Hepatocyte (in vitro differentiated cells): ENCODE measurements at regions not wholly inside any gene's neighbourhood (a gene's known extent, or its start where the extent isn't known, plus 50 kb on each side); places are given as distances from the start of the nearest gene placed in this dataset.

ENCODE experiments used
- DNase-seq: peaks from one replicate; pipeline ENCODE4 v3.0.0-alpha.2; 2016; ENCODE audit warnings: low spot score
- H2AFZ ChIP-seq: fragments of 200-600 bp; sonication (generic); 2 replicates; pipeline ENCODE4 v1.6.0; 2016; ENCODE audit warnings: antibody characterized with exemption, mild to moderate bottlenecking
- H3K27ac ChIP-seq: fragments of 200-600 bp; sonication (generic); 2 replicates; pipeline ENCODE4 v1.5.1; 2016; ENCODE audit warnings: mild to moderate bottlenecking
- H3K27me3 ChIP-seq: fragments of 200-600 bp; sonication (generic); 2 replicates; pipeline ENCODE4 v1.6.1; 2016
- H3K36me3 ChIP-seq: fragments of 200-600 bp; sonication (generic); replicated peaks from 2 replicates; pipeline ENCODE4 v1.5.1; 2016; ENCODE audit warnings: low read depth; ENCODE audit not compliant: insufficient read depth
- H3K4me1 ChIP-seq: fragments of 200-600 bp; sonication (generic); 2 replicates; pipeline ENCODE4 v1.5.1; 2016; ENCODE audit warnings: mild to moderate bottlenecking, moderate library complexity; ENCODE audit not compliant: insufficient read depth
- H3K4me2 ChIP-seq: fragments of 200-600 bp; sonication (generic); 2 replicates; pipeline ENCODE4 v1.6.0; 2016
- H3K4me3 ChIP-seq: fragments of 200-600 bp; sonication (generic); 2 replicates; pipeline ENCODE4 v1.5.1; 2016; ENCODE audit warnings: mild to moderate bottlenecking
- H3K79me2 ChIP-seq: fragments of 200-600 bp; sonication (generic); 2 replicates; pipeline ENCODE4 v1.6.0; 2017; ENCODE audit warnings: mild to moderate bottlenecking
- H3K9me2 ChIP-seq: fragments of 200-600 bp; sonication (generic); replicated peaks from 2 replicates; pipeline ENCODE4 v1.6.0; 2017; ENCODE audit warnings: mild to moderate bottlenecking; ENCODE audit not compliant: insufficient read depth
- H3K9me3 ChIP-seq: fragments of 200-600 bp; sonication (generic); 2 replicates; pipeline ENCODE4 v1.5.1; 2016; ENCODE audit warnings: low read depth, mild to moderate bottlenecking
- H4K20me1 ChIP-seq: fragments of 200-600 bp; sonication (generic); 2 replicates; pipeline ENCODE4 v1.6.0; 2016; ENCODE audit warnings: mild to moderate bottlenecking; ENCODE audit not compliant: insufficient read depth, poor library complexity, severe bottlenecking
- CTCF ChIP-seq: fragments of 200-600 bp; sonication (generic); IDR thresholded peaks from 2 replicates; pipeline ENCODE4 v1.5.1; 2016; ENCODE audit warnings: antibody characterized with exemption, mild to moderate bottlenecking; ENCODE audit not compliant: poor library complexity
- EZH2 ChIP-seq: fragments of 200-600 bp; sonication (generic); IDR thresholded peaks from 2 replicates; pipeline ENCODE4 v1.6.1; 2016; ENCODE audit warnings: antibody characterized with exemption, mild to moderate bottlenecking, borderline replicate concordance
- EZH2phosphoT487 ChIP-seq: fragments of 200-600 bp; sonication (generic); IDR thresholded peaks from one replicate; pipeline ENCODE4 v1.6.1; 2018; ENCODE audit warnings: antibody characterized with exemption, mild to moderate bottlenecking, low read depth, moderate library complexity; ENCODE audit not compliant: unreplicated experiment, severe bottlenecking
- WGBS: methylation state at CpG from one replicate; pipeline ENCODE4 v1.1.6; 2016; ENCODE audit warnings: low lambda C conversion rate; ENCODE audit errors: missing lambda C conversion rate; 5-methylcytosine and 5-hydroxymethylcytosine counted together

- Histone ChIP-seq H4K20me1 (no peaks in the 10 kb centered on the region), H2AFZ (no peak overlapping the region), H3K36me3 (no peaks in the 10 kb centered on the region), H3K4me2 (no peak overlapping the region), H3K4me3 (no peak overlapping the region), H3K27ac (no peak overlapping the region), H3K79me2 (no peaks in the 10 kb centered on the region), H3K9me3 (no peaks in the 10 kb centered on the region), H3K9me2 (no peaks in the 10 kb centered on the region), H3K27me3 (no peaks in the 10 kb centered on the region), H3K4me1 (no peaks in the 10 kb centered on the region)
- 86% methylated on average over 3 of the region's 3 CpGs for WGBS
- no peak for DNase-seq
- TF ChIP-seq EZH2phosphoT487 (no peak), EZH2 (no peak), CTCF (no peak)
These were observed 298.5 kb upstream of the TLE4 start for GRCh38 chr9:79273311-79273710.

DNA sequence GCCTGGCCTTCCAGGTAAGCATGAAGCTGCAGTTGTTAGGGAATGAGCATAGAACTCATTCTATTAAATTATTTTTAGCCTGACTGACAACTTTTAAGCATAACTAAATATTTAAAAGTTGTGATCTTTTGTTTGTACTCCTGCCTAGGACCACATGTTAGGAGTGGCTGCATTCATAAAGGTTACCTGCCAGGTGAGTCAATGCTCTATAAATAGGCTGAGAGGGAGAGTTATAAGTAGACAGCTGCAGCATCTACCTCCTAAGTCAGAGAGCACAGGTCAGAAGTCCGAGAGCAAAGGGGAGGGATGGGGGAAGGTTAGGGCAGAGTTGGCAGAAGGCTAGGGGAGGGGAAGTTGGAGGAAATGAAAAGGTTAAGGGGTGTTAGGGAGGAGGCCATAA lies 292.4 kb upstream of the TLE4 start:
- no peak overlapping the region for H3K4me3 ChIP-seq
- H3K9me2 ChIP-seq: no peaks in the 10 kb centered on the region
- DNase-seq: no peak
- H3K27ac ChIP-seq: no peak overlapping the region
- H3K36me3 ChIP-seq: no peaks in the 10 kb centered on the region
- H2AFZ ChIP-seq: no peak overlapping the region
- no peaks in the 10 kb centered on the region for H3K4me1 ChIP-seq
- no peaks in the 10 kb centered on the region for H3K79me2 ChIP-seq
- no peaks in the 10 kb centered on the region for H4K20me1 ChIP-seq
- H3K4me2 ChIP-seq: no peak overlapping the region
- no peaks in the 10 kb centered on the region for H3K9me3 ChIP-seq
- TF ChIP-seq EZH2phosphoT487: no peak
- TF ChIP-seq CTCF: no peak
- no peak for TF ChIP-seq EZH2
- no peaks in the 10 kb centered on the region for H3K27me3 ChIP-seq
- 75% methylated on average over 1 of the region's 1 CpG for WGBS

GRCh38 chr9:79280691-79281090 lies 291.1 kb upstream of the TLE4 start:
- Histone ChIP-seq H2AFZ (no peak overlapping the region), H3K4me3 (no peak overlapping the region), H3K9me2 (no peaks in the 10 kb centered on the region), H3K4me1 (no peaks in the 10 kb centered on the region), H3K79me2 (no peaks in the 10 kb centered on the region), H3K27ac (no peak overlapping the region), H3K9me3 (no peaks in the 10 kb centered on the region), H3K36me3 (no peaks in the 10 kb centered on the region), H3K4me2 (no peak overlapping the region), H4K20me1 (no peaks in the 10 kb centered on the region), H3K27me3 (no peaks in the 10 kb centered on the region)
- TF ChIP-seq EZH2phosphoT487 (no peak), CTCF (no peak), EZH2 (no peak)
- WGBS: 97% methylated on average over 4 of the region's 4 CpGs
- DNase-seq: no peak

DNA sequence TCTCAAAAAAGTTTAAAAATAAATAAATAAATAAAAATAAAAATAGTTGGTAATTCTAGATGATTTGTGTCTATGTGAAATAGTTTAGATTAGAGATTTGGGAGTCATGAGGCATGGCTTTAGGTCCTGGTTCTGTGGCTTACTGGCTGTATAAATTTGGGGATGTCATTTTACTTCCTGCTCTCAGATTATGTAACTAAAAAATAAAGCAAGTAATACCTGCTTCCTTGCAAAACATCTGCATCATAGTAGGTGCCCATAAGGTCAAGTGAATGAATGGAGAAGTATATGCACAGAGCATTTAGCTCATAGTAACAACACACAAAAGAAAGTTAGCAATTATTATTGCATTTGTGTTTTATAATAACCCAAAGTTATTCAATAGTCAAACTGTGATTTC lies 287.7 kb upstream of the TLE4 start:
- TF ChIP-seq CTCF: no peak
- TF ChIP-seq EZH2phosphoT487: no peak
- TF ChIP-seq EZH2: no peak
- H3K27ac ChIP-seq: no peak overlapping the region
- H4K20me1 ChIP-seq: no peaks in the 10 kb centered on the region
- no peak overlapping the region for H2AFZ ChIP-seq
- H3K27me3 ChIP-seq: no peaks in the 10 kb centered on the region
- H3K9me2 ChIP-seq: no peaks in the 10 kb centered on the region
- H3K79me2 ChIP-seq: no peaks in the 10 kb centered on the region
- H3K4me2 ChIP-seq: no peak overlapping the region
- H3K9me3 ChIP-seq: no peaks in the 10 kb centered on the region
- DNase-seq: no peak
- no peak overlapping the region for H3K4me3 ChIP-seq
- H3K36me3 ChIP-seq: no peaks in the 10 kb centered on the region
- H3K4me1 ChIP-seq: peaks cover 8% of the 10 kb centered on the region
